Calu3 (cell line): ENCODE measurements at regions not wholly inside any gene's neighbourhood (a gene's known extent, or its start where the extent isn't known, plus 50 kb on each side); places are given as distances from the start of the nearest gene placed in this dataset.

Experiments
- BruUV-seq: library from RNA; stranded (reverse); fragments of 400-500 nt; replicated peaks from 2 replicates; lab custom pipeline; 2021; lab: Mats Ljungman, UMichigan
- CTCF ChIA-PET: fragments of 300-600 bp; sonication (Branson Sonifier 250); formaldehyde crosslinking; loops from one replicate; lab custom pipeline; 2022; ENCODE audit warnings: antibody characterized with exemption; lab: Charles Lee
- DNase-seq: peaks from one replicate; pipeline ENCODE4 v3.0.0; 2022
- H3K27ac Mint-ChIP-seq: one replicate; pipeline ENCODE4 v1.8.0; 2022; ENCODE audit warnings: mixed read lengths; ENCODE audit not compliant: unreplicated experiment
- H3K27me3 Mint-ChIP-seq: one replicate; pipeline ENCODE4 v1.8.0; 2022; ENCODE audit warnings: mixed read lengths; ENCODE audit not compliant: unreplicated experiment
- H3K36me3 Mint-ChIP-seq: one replicate; pipeline ENCODE4 v1.8.0; 2022; ENCODE audit warnings: mild to moderate bottlenecking, moderate library complexity, mixed read lengths; ENCODE audit not compliant: insufficient read depth, unreplicated experiment
- H3K4me1 Mint-ChIP-seq: one replicate; pipeline ENCODE4 v1.8.0; 2022; ENCODE audit warnings: mild to moderate bottlenecking, low read depth, mixed read lengths; ENCODE audit not compliant: unreplicated experiment
- H3K4me3 Mint-ChIP-seq: one replicate; pipeline ENCODE4 v1.8.0; 2022; ENCODE audit warnings: mild to moderate bottlenecking, low read depth, moderate library complexity, mixed read lengths; ENCODE audit not compliant: unreplicated experiment
- H3K9me3 Mint-ChIP-seq: one replicate; pipeline ENCODE4 v1.8.0; 2022; ENCODE audit warnings: low read depth, mixed read lengths; ENCODE audit not compliant: unreplicated experiment
- intact Hi-C: fragments of 100-400 bp; cut with micrococcal nuclease; formaldehyde crosslinking; loops from one replicate; pipeline ENCODE4 v1.10.0; 2022; ENCODE audit not compliant: unreplicated experiment
- TF ChIP-seq, protein P1 (sequence below): fragments of 200-600 bp; IDR thresholded peaks from one replicate; pipeline ENCODE4 v1.8.0; 2022; ENCODE audit warnings: antibody characterized with exemption; ENCODE audit not compliant: unreplicated experiment

DNA sequence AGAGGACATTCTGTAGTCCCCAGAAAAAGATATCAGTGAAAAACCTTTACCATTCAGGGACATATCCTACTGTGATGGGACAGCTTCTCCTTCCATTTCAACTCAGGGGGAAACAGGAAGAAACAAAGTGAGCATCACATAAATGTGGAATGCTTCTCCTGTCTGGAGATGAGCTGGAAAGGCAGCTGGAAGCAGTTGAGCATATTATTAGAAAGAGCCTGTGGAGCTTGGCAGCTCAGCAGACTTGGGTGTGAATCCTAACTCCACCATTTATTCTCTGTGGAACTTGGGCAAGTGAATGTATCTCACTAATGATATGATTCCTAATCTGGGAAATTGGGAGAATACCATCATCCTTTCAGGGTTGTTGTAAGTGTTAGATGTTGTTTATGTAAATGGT, 232.1 kb upstream of the F9 start:
- no peaks in the 10 kb centered on the region for H3K4me1 Mint-ChIP-seq
- no peak for DNase-seq
- peaks cover 11% of the 10 kb centered on the region for H3K9me3 Mint-ChIP-seq
- intact Hi-C loops, result no loop called here
- no TSS peak for BruUV-seq
- TF ChIP-seq, protein P1, sequence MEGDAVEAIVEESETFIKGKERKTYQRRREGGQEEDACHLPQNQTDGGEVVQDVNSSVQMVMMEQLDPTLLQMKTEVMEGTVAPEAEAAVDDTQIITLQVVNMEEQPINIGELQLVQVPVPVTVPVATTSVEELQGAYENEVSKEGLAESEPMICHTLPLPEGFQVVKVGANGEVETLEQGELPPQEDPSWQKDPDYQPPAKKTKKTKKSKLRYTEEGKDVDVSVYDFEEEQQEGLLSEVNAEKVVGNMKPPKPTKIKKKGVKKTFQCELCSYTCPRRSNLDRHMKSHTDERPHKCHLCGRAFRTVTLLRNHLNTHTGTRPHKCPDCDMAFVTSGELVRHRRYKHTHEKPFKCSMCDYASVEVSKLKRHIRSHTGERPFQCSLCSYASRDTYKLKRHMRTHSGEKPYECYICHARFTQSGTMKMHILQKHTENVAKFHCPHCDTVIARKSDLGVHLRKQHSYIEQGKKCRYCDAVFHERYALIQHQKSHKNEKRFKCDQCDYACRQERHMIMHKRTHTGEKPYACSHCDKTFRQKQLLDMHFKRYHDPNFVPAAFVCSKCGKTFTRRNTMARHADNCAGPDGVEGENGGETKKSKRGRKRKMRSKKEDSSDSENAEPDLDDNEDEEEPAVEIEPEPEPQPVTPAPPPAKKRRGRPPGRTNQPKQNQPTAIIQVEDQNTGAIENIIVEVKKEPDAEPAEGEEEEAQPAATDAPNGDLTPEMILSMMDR, result no peak
- H3K36me3 Mint-ChIP-seq, result no peaks in the 10 kb centered on the region
- no peaks in the 10 kb centered on the region for H3K27me3 Mint-ChIP-seq
- no peak overlapping the region for H3K27ac Mint-ChIP-seq
- CTCF ChIA-PET, result no interaction called here
- no peak overlapping the region for H3K4me3 Mint-ChIP-seq

DNA sequence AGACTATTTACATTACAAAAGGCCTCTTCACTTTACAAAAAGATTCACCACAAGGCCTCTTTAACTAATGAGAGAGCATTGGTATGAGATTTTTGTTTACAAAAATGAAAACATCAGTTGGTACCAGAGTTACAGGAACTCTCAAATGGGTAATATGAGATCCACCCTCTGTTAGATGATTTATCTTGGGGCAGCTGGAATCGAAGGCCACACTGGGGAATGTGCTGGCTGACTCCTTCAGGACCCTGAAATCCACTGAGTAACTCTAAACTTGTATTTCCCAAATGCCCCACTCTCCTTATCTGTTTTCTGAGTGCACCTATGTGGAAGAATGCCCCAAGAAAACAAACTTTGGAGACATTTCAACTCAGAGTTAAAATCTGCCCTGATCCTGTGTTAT, 232.9 kb upstream of the F9 start:
- no peak for DNase-seq

DNA sequence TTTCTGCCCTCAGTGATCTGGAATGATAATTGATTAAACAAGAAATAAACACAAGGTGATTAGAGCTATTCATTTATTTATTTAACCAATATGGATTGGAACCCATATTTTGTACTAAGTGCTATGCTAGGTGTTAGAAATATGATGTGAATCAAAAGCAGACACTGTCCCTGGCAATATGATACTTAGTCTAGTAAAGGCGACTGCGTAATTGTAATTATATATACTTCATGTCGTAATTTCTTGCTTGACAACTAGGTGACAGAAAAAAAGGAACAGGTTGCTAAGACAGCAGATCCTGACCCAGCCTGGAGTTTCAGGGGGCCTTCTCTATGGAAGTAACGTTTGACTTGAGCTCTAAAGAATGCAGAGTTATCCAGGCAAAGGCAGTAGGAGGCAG, 236.5 kb upstream of the F9 start:
- intact Hi-C loops, result no loop called here

More for the DNA sequence above, 232.9 kb upstream of the F9 start:
- Mint-ChIP-seq H3K27me3 (no peaks in the 10 kb centered on the region), H3K27ac (no peak overlapping the region), H3K9me3 (peaks cover 11% of the 10 kb centered on the region), H3K4me3 (no peak overlapping the region), H3K36me3 (no peaks in the 10 kb centered on the region), H3K4me1 (no peaks in the 10 kb centered on the region)
- intact Hi-C loops, result no loop called here
- TF ChIP-seq, protein P1, result no peak
- BruUV-seq, result no TSS peak
- CTCF ChIA-PET, result no interaction called here

DNA sequence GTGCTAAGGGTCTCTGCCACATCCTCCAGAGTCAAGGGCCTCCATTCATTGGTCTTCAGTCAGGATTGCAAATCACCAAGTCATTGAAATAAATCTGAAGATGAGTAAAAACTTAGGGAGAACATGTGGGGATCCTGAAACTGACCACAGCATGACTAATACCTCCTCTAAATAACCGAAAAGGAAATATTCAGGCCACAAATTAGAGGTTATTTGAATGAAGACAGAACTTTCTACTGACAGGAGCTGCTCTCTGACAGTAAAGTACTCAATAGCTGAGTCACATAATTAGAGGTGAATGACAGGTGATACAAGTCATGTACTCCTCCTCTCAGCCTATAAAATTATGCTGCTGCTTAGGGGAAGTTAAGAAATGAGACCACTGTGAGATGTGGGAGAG, 240.2 kb upstream of the F9 start:
- DNase-seq, result no peak
- no peak overlapping the region for H3K27ac Mint-ChIP-seq
- intact Hi-C loops, result no loop called here

More for the DNA sequence above, 236.5 kb upstream of the F9 start:
- Mint-ChIP-seq H3K27me3 (no peaks in the 10 kb centered on the region), H3K36me3 (no peaks in the 10 kb centered on the region), H3K4me3 (no peak overlapping the region), H3K27ac (no peak overlapping the region), H3K9me3 (peaks cover 11% of the 10 kb centered on the region), H3K4me1 (no peaks in the 10 kb centered on the region)
- no peak for DNase-seq
- TF ChIP-seq, protein P1, result no peak
- CTCF ChIA-PET, result no interaction called here
- BruUV-seq, result no TSS peak

More for the DNA sequence above, 240.2 kb upstream of the F9 start:
- Mint-ChIP-seq H3K36me3 (no peaks in the 10 kb centered on the region), H3K4me1 (no peaks in the 10 kb centered on the region), H3K4me3 (no peak overlapping the region), H3K27me3 (no peaks in the 10 kb centered on the region), H3K9me3 (peaks cover 12% of the 10 kb centered on the region)
- TF ChIP-seq, protein P1, result no peak
- CTCF ChIA-PET, result no interaction called here
- no TSS peak for BruUV-seq
